NCI-H128 (cell line): ENCODE measurements at regions not wholly inside any gene's neighbourhood (a gene's known extent, or its start where the extent isn't known, plus 50 kb on each side); places are given as distances from the start of the nearest gene placed in this dataset.

Experiments
- DNase-seq: peaks from one replicate; lab custom pipeline; 2025; ENCODE audit not compliant: unreplicated experiment; lab: John Stamatoyannopoulos, UW

GRCh38 chr16:51508490-51509212 is 357.6 kb upstream of the SALL1 start:
- no peak for DNase-seq

- no peak for DNase-seq
These were observed 356.2 kb upstream of the SALL1 start for GRCh38 chr16:51507286-51507685.

- DNase-seq, result no peak
These were observed 349.2 kb upstream of the SALL1 start for GRCh38 chr16:51500306-51500705.

DNA sequence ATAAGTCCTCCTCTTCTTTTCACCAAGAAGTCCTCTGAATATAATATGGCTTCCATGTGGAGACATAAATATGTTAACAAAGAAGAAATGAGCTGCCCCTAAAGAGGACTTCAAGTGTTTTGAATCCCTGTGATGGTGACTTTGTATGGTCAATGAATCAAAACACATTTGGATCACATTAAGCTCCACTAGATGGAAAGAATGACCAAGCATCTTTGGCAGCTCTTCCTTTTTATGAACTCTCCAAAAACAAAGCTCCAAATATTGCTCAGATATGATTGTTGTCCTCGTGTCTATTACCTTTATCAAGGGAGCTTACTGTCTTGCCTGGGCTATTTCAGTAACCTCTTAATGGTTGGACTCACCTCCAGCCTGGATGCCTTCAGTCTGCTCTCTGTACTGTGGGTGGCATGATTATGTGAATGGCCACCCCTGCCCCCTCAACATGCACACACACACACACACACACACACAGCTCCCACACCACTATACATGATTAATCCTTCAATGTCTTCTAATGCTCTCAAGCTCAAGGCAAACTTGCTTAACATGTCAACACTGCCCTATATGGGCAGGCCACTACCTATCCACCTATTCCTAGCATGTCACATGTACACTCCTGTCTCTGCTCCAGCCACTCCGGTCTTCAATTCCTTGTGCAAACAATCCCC is 346.6 kb upstream of the SALL1 start:
- DNase-seq, result no peak

- no peak for DNase-seq
These were observed 339.8 kb upstream of the SALL1 start for GRCh38 chr16:51490866-51491265.

- no peak for DNase-seq
These were observed 336.8 kb upstream of the SALL1 start for GRCh38 chr16:51487880-51488279.

DNA sequence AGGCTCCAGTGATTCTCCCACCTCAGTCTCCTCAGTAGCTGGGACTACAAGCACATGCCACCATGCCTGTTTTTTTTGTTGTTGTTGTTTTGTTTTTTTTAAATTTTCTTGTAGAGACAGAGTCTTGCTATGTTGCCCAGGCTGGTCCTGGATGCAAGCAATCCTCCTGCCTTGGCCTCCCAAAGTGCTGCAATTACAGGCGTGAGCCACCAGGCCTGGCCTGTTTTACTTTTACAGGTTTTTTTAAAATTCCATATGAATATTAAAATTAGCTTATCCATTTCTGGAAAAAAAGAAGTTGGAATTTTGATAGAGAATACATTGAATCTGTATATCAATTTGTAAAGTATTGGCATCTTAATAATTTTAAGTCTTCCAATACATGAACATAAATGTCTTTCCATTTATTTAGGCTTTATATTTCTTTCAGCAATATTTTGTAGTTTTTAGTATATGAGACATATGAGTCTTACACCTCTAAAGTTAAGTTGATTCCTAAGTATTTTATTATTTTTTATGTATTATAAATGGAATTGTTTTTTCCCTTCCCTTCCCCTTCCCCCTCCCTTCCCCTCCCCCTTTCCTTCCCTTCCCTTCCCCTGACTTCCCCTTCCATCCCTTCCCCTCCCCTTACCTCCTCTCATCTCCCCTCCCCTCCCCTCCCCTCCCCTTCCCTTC is 323.5 kb upstream of the SALL1 start:
- no peak for DNase-seq

DNA sequence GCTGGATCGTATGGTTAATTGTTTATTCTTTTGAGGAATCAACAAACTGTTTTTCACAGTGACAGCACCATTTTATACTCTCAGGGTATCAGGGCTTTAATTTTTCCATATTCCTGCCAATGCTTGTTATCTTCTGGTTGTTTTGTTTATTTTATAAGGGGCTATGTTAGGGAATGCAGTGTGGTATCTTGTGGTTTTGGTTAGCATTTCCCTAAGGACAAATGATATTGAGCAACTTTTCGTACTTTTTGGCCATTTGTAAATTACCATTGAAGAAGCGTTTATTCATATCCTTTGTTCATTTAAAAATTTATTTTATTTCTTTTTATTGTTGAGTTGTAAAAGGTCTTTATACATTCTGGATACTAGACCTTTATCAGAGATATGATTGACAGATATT is 322.0 kb upstream of the SALL1 start:
- DNase-seq, result no peak

- DNase-seq, result no peak
These were observed 319.4 kb upstream of the SALL1 start for GRCh38 chr16:51470492-51470891.

DNA sequence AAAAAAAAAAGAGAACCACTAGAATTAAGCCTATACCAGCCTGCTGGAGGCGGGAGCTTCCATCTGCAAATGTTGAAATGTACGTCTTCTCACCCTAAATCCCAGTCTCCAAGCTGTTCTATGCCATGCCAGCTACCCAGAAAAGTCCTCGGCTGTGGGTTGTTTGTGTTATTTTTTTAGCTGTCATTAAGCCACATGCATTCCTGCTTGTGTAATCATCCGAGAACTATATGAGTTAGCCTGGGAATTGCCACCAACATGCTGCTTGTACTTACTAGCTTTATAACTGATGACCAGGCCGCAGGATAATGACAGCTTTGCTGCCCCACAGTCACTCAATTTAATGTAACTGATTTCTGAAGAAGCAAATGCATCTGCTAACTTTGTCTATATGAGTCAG is 313.9 kb upstream of the SALL1 start:
- no peak for DNase-seq

- no peak for DNase-seq
These were observed 310.2 kb upstream of the SALL1 start for GRCh38 chr16:51461255-51461654.

DNA sequence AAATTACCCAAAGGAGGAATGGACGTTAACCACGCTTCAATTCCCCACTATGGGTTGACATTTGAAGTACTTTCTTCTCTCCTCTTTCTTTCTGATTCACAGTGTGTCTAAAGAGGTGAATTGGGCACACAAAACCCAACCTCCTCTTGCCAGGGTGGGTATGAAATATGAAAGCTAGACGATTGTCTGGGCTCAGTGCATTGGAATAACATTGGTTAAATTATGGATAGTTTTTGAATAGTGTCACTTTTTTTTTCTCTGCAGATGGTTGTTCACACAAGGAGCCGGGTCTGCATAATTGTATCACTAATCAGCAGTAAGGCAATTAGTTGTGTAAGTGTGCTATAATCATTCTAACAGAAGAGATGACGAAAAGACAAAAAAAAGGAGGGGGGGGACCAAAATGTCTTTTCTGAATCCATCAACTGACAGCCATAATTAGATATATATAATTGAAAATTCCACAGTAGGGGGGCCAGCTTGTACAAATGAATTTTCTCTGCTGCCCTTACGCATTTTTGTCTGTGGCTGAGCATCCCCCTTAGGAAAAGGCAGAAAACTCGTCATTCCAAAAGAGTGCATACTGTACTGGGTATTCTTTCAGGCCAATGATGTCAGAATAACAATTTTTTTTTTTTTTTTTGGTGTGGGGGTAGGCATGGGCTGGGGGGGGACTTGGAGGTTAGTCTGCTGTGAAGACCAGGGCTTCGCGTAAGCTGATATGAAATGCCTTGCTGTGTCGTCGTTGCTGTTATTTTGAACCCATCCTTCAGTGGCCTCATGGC is 307.5 kb upstream of the SALL1 start:
- no peak for DNase-seq

- DNase-seq, result no peak
These were observed 306.7 kb upstream of the SALL1 start for GRCh38 chr16:51457775-51458174.

DNA sequence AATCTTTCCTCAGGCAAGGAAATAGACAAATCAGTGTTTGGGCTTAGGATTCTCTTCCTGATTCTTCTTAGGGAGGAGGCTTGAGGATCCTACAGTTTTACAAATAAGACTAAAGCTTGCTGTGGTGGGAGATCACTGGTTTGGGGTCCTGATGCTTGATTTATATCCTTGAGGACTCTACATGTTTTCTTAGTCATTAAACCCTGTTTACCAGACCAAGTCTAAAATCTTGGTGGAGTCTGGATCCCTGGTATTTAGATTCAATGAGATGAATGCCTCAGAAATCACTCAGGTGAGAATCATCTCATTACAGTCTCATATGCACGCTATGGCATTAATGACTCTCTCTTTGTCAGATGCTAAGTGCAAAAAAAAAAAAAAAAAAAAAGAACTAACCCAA is 304.3 kb upstream of the SALL1 start:
- no peak for DNase-seq

DNA sequence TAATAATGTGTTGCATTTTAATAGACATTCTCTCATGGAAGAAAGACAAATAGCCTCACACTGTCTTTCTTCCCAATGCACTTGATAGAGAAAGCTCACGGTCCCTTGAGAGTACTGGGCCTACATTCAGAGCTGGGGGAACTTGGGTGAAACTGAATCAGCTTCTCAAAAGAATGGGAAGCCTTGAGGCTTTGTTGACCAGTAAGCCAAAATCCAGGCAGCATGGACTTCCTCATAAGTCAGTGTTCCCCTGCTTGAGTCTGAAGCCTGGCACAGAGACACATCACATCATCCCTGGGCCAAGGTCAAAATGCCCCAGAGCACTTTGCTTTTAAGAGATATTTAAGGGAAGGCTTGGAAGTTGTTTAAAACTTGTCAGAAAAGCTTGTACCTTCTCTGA is 302.2 kb upstream of the SALL1 start:
- DNase-seq, result no peak

GRCh38 chr16:51450909-51451308 is 299.8 kb upstream of the SALL1 start:
- DNase-seq, result no peak

DNA sequence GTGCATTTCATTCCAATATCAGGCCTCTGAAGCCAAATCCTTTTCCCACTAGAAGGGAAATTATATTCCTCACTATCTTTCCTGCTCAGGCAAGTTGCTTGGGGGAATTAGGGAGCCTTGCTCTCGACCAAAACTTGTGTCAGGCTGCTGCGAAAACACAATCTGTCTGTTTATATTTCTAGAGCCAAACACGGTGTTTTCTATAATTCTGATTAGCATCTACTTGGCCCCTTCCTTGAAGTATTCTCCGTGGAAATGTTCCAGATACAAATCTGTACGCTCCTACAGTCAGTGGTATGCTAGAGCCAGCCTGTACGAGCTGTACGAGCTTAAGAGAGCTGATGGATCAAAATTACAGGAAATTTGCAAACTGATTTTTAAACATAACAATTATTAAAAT is 299.3 kb upstream of the SALL1 start:
- DNase-seq, result no peak

DNA sequence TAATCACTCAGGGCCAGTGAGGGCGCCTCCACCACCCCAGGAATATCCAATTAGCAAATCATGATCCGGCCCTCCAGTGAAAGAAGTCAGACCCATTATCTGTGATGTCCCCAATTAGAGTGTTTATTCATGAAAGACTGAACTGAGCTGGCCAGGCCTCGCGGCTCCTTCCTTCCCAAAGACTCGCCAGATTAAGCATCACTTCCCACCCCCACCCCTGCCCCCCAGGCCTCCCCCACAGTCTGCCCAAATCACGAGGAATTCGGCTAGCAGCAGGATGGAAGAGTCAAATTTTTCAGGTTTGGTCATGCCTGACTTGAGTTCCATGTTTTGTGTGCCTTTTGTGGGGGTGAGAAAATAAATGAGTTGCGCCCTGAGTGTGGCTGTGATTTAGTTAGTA is 298.4 kb upstream of the SALL1 start:
- DNase-seq, result no peak

- no peak for DNase-seq
These were observed 294.2 kb upstream of the SALL1 start for GRCh38 chr16:51445250-51445649.

- no peak for DNase-seq
These were observed 292.9 kb upstream of the SALL1 start for GRCh38 chr16:51443934-51444333.

DNA sequence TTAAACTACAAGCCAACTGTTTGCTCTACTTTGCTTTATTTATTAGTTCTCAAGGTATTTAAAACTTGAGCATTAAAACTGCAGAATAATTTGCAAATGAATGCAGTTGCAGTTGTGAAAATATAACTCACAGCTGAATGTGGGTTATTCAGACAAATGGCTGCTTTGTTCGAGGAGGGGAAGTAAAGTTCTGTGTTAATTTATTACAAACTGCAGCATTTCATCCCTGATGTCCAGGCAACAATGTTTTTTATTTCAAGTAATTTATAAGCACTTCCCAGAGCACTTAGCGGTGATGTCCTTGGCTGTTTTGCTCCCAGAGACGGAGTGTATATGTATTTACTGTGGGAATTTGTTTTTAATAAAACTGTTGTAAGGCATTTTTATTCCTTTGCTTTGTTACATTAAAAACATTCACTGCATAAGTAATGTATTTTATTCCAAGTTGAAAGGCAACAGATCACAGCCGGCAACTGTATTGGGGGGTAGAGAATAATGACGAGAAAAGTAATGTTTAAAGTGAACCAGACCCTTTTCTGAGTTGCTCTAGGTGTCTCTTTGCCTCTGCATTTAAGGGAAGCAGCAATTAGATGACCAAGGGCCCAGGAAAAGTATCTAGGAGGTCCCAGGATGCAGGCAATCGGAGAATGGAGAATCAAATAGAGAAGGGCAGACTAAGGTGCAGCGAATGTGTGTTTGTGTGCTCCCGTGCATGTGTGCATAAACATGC is 291.2 kb upstream of the SALL1 start:
- no peak for DNase-seq
